Liver (tissue), 8 donors: ENCODE measurements at regions not wholly inside any gene's neighbourhood (a gene's known extent, or its start where the extent isn't known, plus 50 kb on each side); places are given as distances from the start of the nearest gene placed in this dataset.

Experiments
- DNase-seq: peaks from one replicate; pipeline ENCODE4 v3.0.0-alpha.2; 2017; ENCODE audit warnings: low spot score
- H3K27ac ChIP-seq, 2 donors: one replicate each; pipeline ENCODE4 v1.7.0; 2013; ENCODE audit warnings: inconsistent platforms in 2 of 2, low read length in 2 of 2, control low read depth in 1 of 2, low read depth in 1 of 2, mild to moderate bottlenecking in 1 of 2
- H3K27me3 ChIP-seq, 4 donors: one replicate each; pipeline versions ENCODE4 v1.6.1 to v1.7.0; 2013; ENCODE audit warnings: low read length in 3 of 4, inconsistent platforms in 1 of 4, mild to moderate bottlenecking in 1 of 4, moderate library complexity in 1 of 4; ENCODE audit not compliant: control insufficient read depth in 4 of 4, insufficient read depth in 4 of 4
- H3K36me3 ChIP-seq, 4 donors: one replicate each; pipeline versions ENCODE4 v1.6.1 to v1.7.0; 2013; ENCODE audit warnings: low read length in 3 of 4, mild to moderate bottlenecking in 3 of 4, low read depth in 1 of 4, moderate library complexity in 1 of 4; ENCODE audit not compliant: control insufficient read depth in 4 of 4, insufficient read depth in 3 of 4
- H3K4me1 ChIP-seq, 4 donors: one replicate each; pipeline versions ENCODE4 v1.6.1 to v1.7.0; 2013; ENCODE audit warnings: low read length in 3 of 4, mild to moderate bottlenecking in 3 of 4, moderate library complexity in 1 of 4; ENCODE audit not compliant: control insufficient read depth in 4 of 4, insufficient read depth in 4 of 4
- H3K4me3 ChIP-seq, 3 donors: one replicate each; pipeline versions ENCODE4 v1.6.1 to v1.7.0; 2013; ENCODE audit warnings: low read length in 3 of 3, control low read depth in 1 of 3, low read depth in 1 of 3, mild to moderate bottlenecking in 1 of 3
- H3K9ac ChIP-seq, 2 donors: one replicate each; pipeline ENCODE4 v1.7.0; 2013; ENCODE audit warnings: low read length in 2 of 2, mild to moderate bottlenecking in 2 of 2, moderate library complexity in 2 of 2, control low read depth in 1 of 2, low read depth in 1 of 2
- H3K9me3 ChIP-seq, 4 donors: one replicate each; pipeline versions ENCODE4 v1.6.1 to v1.7.0; 2013; ENCODE audit warnings: low read length in 3 of 4; ENCODE audit not compliant: control insufficient read depth in 4 of 4
- EGR1 ChIP-seq, 2 donors: IDR thresholded peaks; 2 replicates each; pipeline ENCODE4 v1.6.1; 2016 to 2018; ENCODE audit warnings: antibody characterized with exemption in 2 of 2, low read depth in 2 of 2
- FOXA1 ChIP-seq: IDR thresholded peaks from 2 replicates; pipeline ENCODE4 v1.6.1; 2016; ENCODE audit warnings: antibody characterized with exemption
- FOXA2 ChIP-seq: IDR thresholded peaks from 2 replicates; pipeline ENCODE4 v1.6.1; 2016; ENCODE audit warnings: antibody characterized with exemption
- GABPA ChIP-seq, 2 donors: IDR thresholded peaks in 1 of 2; conservative IDR thresholded peaks in 1 of 2; 2 replicates each; pipeline ENCODE4 v1.6.1; 2016; ENCODE audit warnings: antibody characterized with exemption in 2 of 2, mild to moderate bottlenecking in 1 of 2, moderate library complexity in 1 of 2
- HNF4A ChIP-seq, 2 donors: conservative IDR thresholded peaks; 2 replicates each; pipeline ENCODE4 v1.6.1; 2016; ENCODE audit warnings: antibody characterized with exemption in 2 of 2, mild to moderate bottlenecking in 2 of 2
- HNF4G ChIP-seq: IDR thresholded peaks from 2 replicates; pipeline ENCODE4 v1.6.1; 2016; ENCODE audit warnings: antibody characterized with exemption
- JUND ChIP-seq, 2 donors: IDR thresholded peaks; 2 replicates each; pipeline ENCODE4 v1.6.1; 2016; ENCODE audit warnings: antibody characterized with exemption in 2 of 2
- NR2F2 ChIP-seq: IDR thresholded peaks from 2 replicates; pipeline ENCODE4 v1.6.1; 2016; ENCODE audit warnings: antibody characterized with exemption
- RAD21 ChIP-seq, 2 donors: IDR thresholded peaks; 2 replicates each; pipeline ENCODE4 v1.6.1; 2016; ENCODE audit warnings: antibody characterized with exemption in 2 of 2, mild to moderate bottlenecking in 2 of 2
- RXRA ChIP-seq, 2 donors: IDR thresholded peaks; 2 replicates each; pipeline ENCODE4 v1.6.1; 2017 to 2018; ENCODE audit warnings: antibody characterized with exemption in 2 of 2, mild to moderate bottlenecking in 1 of 2
- SP1 ChIP-seq: IDR thresholded peaks from 2 replicates; pipeline ENCODE4 v1.6.1; 2018; ENCODE audit warnings: antibody characterized with exemption, mild to moderate bottlenecking
- TAF1 ChIP-seq: conservative IDR thresholded peaks from 2 replicates; pipeline ENCODE4 v1.6.1; 2016; ENCODE audit warnings: antibody characterized with exemption, mild to moderate bottlenecking
- YY1 ChIP-seq: IDR thresholded peaks from 2 replicates; pipeline ENCODE4 v1.6.1; 2016; ENCODE audit warnings: antibody characterized with exemption, mild to moderate bottlenecking
- WGBS: extraction: QIAGEN DNeasy Blood & Tissue Kit; methylation state at CpG from one replicate; pipeline ENCODE4 v1.1.7; 2013; 5-methylcytosine and 5-hydroxymethylcytosine counted together
- TF ChIP-seq, protein P1 (sequence below): IDR thresholded peaks from 2 replicates; pipeline ENCODE4 v1.6.1; 2016; ENCODE audit warnings: antibody characterized with exemption, mild to moderate bottlenecking
- TF ChIP-seq, protein P2 (sequence below): IDR thresholded peaks from 2 replicates; pipeline ENCODE4 v1.6.1; 2016; ENCODE audit warnings: antibody characterized with exemption
- TF ChIP-seq, protein P3 (sequence below): IDR thresholded peaks from 2 replicates; pipeline ENCODE4 v1.6.1; 2016; ENCODE audit warnings: antibody characterized with exemption
- TF ChIP-seq, protein P4 (sequence below): IDR thresholded peaks from 2 replicates; pipeline ENCODE4 v1.6.1; 2016; ENCODE audit warnings: antibody characterized with exemption
- TF ChIP-seq, protein P5 (sequence below): fragments of 150-350 bp; IDR thresholded peaks from 2 replicates; pipeline ENCODE4 v1.5.1; 2017; ENCODE audit warnings: improper control_type of control experiment, low read depth, low read length; ENCODE audit not compliant: missing input control
- donor health status: healthy.
- donor health status: healthy.
- donor health status: healthy.
- donor health status: healthy.
- donor health status: healthy.

DNA sequence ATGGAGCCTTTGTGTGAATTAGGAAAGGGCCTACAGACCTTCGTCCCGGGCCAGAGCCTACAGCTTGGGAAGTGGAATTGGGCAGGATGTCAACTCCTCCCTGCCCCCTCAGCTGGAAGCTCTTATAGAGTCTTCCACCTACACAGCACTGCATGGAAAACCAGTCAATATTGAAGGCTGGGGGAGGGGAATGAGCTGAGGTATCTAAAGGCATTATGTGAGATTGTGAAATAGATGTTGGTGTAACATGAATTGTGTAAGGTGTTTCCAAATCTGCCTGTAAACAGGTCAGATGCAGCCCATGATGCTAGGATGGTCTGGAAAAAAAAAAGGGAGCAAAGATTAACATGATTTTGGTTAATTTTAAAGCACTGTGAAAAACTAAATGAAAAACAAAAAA lies 433.5 kb upstream of the POU3F3 start:
- Histone ChIP-seq H3K27ac (peak overlapping the region; percentile 43 to 75), H3K4me1 (peaks cover 0 to 11% (median 10%) of the 10 kb centered on the region in 4 donors), H3K9me3 (no peaks in the 10 kb centered on the region), H3K4me3 (no peak overlapping the region), H3K27me3 (no peaks in the 10 kb centered on the region), H3K36me3 (no peaks in the 10 kb centered on the region), H3K9ac (peak overlapping the region in 1 of 2 donors; percentile 31)
- 47% methylated on average over 2 of the region's 2 CpGs for WGBS
- TF ChIP-seq JUND (IDR thresholded peaks at IDR 0.05): peak in 1 of 2 donors; percentile 68
- TF ChIP-seq, protein P1, sequence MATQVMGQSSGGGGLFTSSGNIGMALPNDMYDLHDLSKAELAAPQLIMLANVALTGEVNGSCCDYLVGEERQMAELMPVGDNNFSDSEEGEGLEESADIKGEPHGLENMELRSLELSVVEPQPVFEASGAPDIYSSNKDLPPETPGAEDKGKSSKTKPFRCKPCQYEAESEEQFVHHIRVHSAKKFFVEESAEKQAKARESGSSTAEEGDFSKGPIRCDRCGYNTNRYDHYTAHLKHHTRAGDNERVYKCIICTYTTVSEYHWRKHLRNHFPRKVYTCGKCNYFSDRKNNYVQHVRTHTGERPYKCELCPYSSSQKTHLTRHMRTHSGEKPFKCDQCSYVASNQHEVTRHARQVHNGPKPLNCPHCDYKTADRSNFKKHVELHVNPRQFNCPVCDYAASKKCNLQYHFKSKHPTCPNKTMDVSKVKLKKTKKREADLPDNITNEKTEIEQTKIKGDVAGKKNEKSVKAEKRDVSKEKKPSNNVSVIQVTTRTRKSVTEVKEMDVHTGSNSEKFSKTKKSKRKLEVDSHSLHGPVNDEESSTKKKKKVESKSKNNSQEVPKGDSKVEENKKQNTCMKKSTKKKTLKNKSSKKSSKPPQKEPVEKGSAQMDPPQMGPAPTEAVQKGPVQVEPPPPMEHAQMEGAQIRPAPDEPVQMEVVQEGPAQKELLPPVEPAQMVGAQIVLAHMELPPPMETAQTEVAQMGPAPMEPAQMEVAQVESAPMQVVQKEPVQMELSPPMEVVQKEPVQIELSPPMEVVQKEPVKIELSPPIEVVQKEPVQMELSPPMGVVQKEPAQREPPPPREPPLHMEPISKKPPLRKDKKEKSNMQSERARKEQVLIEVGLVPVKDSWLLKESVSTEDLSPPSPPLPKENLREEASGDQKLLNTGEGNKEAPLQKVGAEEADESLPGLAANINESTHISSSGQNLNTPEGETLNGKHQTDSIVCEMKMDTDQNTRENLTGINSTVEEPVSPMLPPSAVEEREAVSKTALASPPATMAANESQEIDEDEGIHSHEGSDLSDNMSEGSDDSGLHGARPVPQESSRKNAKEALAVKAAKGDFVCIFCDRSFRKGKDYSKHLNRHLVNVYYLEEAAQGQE: no peak
- peak; percentile 37 for TF ChIP-seq HNF4G
- TF ChIP-seq SP1: peak; percentile 84
- TF ChIP-seq, protein P2, sequence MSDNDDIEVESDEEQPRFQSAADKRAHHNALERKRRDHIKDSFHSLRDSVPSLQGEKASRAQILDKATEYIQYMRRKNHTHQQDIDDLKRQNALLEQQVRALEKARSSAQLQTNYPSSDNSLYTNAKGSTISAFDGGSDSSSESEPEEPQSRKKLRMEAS: peak; percentile 74
- peak; percentile 70 to 80 for TF ChIP-seq HNF4A (conservative IDR thresholded peaks at IDR 0.05)
- TF ChIP-seq FOXA1: peak; percentile 87
- TF ChIP-seq RAD21 (IDR thresholded peaks at IDR 0.05): peak; percentile 44 to 52
- TF ChIP-seq, protein P3, sequence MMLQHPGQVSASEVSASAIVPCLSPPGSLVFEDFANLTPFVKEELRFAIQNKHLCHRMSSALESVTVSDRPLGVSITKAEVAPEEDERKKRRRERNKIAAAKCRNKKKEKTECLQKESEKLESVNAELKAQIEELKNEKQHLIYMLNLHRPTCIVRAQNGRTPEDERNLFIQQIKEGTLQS: peak; percentile 59
- no peak for TF ChIP-seq NR2F2
- TF ChIP-seq GABPA (IDR thresholded peaks at IDR 0.05 in 1 of 2, conservative IDR thresholded peaks at IDR 0.05 in 1 of 2): peak in 1 of 2 donors; percentile 34
- TF ChIP-seq, protein P4, sequence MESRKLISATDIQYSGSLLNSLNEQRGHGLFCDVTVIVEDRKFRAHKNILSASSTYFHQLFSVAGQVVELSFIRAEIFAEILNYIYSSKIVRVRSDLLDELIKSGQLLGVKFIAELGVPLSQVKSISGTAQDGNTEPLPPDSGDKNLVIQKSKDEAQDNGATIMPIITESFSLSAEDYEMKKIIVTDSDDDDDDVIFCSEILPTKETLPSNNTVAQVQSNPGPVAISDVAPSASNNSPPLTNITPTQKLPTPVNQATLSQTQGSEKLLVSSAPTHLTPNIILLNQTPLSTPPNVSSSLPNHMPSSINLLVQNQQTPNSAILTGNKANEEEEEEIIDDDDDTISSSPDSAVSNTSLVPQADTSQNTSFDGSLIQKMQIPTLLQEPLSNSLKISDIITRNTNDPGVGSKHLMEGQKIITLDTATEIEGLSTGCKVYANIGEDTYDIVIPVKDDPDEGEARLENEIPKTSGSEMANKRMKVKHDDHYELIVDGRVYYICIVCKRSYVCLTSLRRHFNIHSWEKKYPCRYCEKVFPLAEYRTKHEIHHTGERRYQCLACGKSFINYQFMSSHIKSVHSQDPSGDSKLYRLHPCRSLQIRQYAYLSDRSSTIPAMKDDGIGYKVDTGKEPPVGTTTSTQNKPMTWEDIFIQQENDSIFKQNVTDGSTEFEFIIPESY: peak; percentile 73
- TF ChIP-seq, protein P5, sequence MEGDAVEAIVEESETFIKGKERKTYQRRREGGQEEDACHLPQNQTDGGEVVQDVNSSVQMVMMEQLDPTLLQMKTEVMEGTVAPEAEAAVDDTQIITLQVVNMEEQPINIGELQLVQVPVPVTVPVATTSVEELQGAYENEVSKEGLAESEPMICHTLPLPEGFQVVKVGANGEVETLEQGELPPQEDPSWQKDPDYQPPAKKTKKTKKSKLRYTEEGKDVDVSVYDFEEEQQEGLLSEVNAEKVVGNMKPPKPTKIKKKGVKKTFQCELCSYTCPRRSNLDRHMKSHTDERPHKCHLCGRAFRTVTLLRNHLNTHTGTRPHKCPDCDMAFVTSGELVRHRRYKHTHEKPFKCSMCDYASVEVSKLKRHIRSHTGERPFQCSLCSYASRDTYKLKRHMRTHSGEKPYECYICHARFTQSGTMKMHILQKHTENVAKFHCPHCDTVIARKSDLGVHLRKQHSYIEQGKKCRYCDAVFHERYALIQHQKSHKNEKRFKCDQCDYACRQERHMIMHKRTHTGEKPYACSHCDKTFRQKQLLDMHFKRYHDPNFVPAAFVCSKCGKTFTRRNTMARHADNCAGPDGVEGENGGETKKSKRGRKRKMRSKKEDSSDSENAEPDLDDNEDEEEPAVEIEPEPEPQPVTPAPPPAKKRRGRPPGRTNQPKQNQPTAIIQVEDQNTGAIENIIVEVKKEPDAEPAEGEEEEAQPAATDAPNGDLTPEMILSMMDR: no peak
- peak; percentile 89 for TF ChIP-seq FOXA2
- peak; percentile 64 to 84 for TF ChIP-seq RXRA (IDR thresholded peaks at IDR 0.05)
- TF ChIP-seq YY1: peak; percentile 68
- TF ChIP-seq EGR1 (IDR thresholded peaks at IDR 0.05; ENCODE audit: low read depth in 2 of 2): peak; percentile 37 to 64
- no peak for TF ChIP-seq TAF1
- DNase-seq: no peak
